ENCODE measurements at regions not wholly inside any gene's neighbourhood (a gene's known extent, or its start where the extent isn't known, plus 50 kb on each side); places are given as distances from the start of the nearest gene placed in this dataset.
"Not testable (repeated sequence)": the region's sequence is repeated elsewhere in the genome, so short reads cannot be mapped to it uniquely, and the experiment has no call there.

DNA sequence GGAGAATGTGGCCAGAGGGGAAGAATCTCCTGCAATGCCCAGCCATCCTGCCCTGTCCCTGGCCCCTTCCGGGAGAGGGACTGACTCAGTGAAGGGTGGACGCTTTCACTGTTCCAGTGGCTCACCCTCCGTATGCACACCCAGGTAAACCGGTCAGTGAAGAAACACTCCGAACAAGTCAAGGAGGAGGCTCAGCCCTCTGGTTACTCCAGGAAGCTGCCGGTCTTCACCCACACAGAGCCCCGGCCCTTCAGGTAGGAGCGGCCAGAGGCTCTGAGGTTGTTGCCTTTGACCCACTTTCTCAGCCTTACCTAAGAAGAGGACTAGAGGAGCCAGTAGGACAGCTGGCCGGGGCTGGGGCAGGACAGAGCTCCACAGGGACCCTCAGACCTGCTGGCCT, 4419.8 kb upstream of the TPTE start:
- H3K4me3 ChIP-seq; H3K9me3 ChIP-seq; H3K27me3 ChIP-seq; DNase-seq; intact Hi-C loops (cut with DNase I; ENCODE audit: low total_unique reads); H3K36me3 ChIP-seq; H3K27ac ChIP-seq; H3K4me1 ChIP-seq: not testable (repeated sequence)
- WGBS, 5 donors: no CpG with 5 or more reads among the region's 9 CpGs

GRCh38 chr21:6104546-6104945, 4416.8 kb upstream of the TPTE start:
- intact Hi-C loops (cut with DNase I; ENCODE audit: low total_unique reads); DNase-seq; H3K4me3 ChIP-seq; H3K27me3 ChIP-seq; H3K4me1 ChIP-seq; H3K27ac ChIP-seq; H3K36me3 ChIP-seq; H3K9me3 ChIP-seq: not testable (repeated sequence)
- WGBS, 5 donors: no CpG with 5 or more reads among the region's 8 CpGs

DNA sequence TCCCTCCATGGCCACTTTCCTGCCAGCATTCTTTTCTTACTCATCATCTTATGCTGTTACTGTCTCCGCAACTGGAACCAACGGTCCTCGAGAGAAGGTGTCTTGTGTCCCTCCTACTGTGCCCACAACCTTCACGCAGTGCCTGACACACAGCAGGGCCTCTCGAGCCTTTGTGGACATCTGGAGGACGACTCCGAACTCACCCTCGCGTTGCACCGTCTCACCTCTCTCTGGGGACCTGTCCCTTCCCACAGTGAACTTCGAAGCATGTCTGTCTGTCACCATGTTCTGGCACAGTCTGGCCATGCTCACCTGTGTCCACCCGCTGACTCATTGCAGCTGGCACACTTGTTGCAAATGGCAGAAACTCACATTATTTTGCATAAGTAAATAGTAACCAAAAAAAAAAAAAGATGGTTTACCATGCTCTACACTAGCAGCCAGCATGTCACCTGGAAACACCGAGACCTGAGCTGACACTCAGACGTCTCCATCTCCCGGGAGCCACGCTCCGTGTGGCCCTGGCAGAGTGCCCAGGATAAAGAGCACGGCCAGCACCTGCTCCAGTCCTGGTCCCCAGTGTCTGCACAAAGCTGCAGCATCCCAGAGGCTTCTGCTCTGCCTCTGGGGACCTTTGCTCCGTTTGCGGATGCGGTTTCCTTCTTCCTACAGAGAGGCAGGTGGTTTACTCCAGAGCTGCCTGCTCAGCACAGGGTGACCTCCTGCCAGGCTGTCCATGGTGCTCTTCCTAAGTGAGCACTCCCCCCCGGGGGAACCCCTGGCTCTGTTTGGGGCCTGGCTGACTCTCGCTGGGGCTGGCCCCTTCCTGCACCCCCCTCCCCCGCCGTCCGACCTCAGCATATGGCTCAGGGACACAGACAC, 4414.5 kb upstream of the TPTE start:
- 35 to 72% (median 38%) methylated on average over 3 to 7 of the region's 26 CpGs; no CpG with 5 or more reads in 2 of the 5 donors for WGBS, 5 donors
- H3K27me3 ChIP-seq; H3K27ac ChIP-seq; H3K9me3 ChIP-seq; H3K4me3 ChIP-seq; intact Hi-C loops (cut with DNase I; ENCODE audit: low total_unique reads); H3K4me1 ChIP-seq; H3K36me3 ChIP-seq: not testable (repeated sequence)
- peak in 1 of 2 donors; percentile 23 for DNase-seq

DNA sequence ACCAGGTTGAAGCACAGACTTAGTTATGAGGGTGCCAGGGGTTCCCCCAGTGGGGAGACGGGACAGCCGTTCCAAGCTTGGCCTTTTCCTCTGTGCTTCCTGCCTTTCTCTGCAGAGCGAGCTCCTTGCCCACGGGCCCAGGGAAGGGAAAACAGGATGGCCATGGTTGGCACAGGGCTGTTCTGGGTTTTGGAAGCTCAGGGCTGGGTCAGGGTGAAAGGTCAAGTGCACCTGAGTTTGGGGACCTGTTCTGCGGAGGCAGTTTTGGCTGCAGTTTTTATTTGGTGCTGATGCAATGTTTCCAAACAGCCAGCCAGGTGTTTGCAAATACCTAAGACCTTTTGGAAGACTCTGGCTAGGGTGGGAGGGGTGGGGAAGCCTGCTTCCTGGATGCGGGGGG, 4412.5 kb upstream of the TPTE start:
- H3K36me3 ChIP-seq; H3K4me1 ChIP-seq; H3K27ac ChIP-seq; DNase-seq; H3K4me3 ChIP-seq; H3K27me3 ChIP-seq; H3K9me3 ChIP-seq; intact Hi-C loops (cut with DNase I; ENCODE audit: low total_unique reads): not testable (repeated sequence)
- no CpG with 5 or more reads among the region's 6 CpGs for WGBS, 5 donors

DNA sequence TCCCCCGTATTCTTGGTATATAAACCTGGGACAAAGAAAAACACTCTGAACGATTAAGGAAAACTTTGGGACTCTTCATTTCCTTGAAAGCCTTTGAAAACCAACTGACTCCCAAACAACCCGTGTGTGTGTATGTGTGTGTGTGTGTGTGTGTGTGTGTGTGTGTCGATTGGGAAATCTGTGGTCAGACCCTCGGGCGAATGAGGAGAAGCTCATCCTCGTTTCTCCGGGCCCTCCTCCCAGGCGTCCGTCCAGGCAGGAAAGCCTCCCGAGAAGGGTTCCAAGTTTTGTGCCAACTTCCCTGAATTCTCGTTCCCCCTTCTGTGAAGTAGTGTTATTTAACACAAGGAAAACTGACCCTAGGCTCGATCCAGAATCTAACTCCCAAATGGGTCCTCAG, 4411.6 kb upstream of the TPTE start:
- 42% methylated on average over 4 of the region's 13 CpGs; no CpG with 5 or more reads in 4 of the 5 donors for WGBS, 5 donors
- intact Hi-C loops (cut with DNase I; ENCODE audit: low total_unique reads); H3K4me1 ChIP-seq; H3K36me3 ChIP-seq; H3K27me3 ChIP-seq; H3K4me3 ChIP-seq; H3K9me3 ChIP-seq: not testable (repeated sequence)
- DNase-seq: peak; percentile 33 to 50
- H3K27ac ChIP-seq: peak overlapping the region in 3 of 5 donors; percentile 31 to 56 (median 38)

DNA sequence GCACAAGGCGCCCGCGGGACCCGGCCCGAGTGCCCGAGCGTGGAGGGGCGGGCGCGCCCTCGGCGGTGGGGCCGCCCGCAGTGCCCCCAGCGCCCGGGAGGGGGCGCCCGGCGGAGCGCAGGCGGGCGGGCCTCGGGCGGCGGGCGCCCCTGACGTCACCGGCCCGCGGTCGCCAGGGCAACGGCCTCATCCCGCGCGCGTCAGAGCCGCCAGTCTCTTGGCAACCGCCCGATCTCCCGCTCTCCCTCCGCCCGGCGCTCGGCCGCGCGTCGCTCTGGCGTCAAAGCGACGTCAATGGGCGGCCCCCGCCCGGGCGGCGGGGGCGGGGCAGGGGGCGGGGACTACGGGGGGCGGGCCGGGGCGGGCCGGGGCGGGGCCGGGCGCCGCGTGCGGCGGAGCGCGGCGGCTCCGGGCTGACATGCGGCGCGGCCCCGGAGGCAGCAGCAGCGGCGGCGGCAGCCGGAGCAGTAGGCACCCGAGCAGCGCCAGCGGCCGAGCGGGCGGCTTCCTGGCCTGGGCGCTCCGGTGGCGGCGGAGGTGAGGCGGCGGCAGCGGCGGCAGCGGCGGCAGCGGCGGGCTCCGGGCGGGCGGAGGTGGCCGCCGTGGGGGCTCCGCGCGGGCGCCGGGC, 4410.6 kb upstream of the TPTE start:
- intact Hi-C loops (cut with DNase I; ENCODE audit: low total_unique reads); DNase-seq; H3K4me1 ChIP-seq; H3K27me3 ChIP-seq; H3K9me3 ChIP-seq; H3K36me3 ChIP-seq: not testable (repeated sequence)
- Histone ChIP-seq H3K27ac (peak overlapping the region in 2 of 5 donors; percentile 59 to 80), H3K4me3 (peak overlapping the region in 1 of 4 donors; percentile 35)
- WGBS, 5 donors: no CpG with 5 or more reads among the region's 110 CpGs

DNA sequence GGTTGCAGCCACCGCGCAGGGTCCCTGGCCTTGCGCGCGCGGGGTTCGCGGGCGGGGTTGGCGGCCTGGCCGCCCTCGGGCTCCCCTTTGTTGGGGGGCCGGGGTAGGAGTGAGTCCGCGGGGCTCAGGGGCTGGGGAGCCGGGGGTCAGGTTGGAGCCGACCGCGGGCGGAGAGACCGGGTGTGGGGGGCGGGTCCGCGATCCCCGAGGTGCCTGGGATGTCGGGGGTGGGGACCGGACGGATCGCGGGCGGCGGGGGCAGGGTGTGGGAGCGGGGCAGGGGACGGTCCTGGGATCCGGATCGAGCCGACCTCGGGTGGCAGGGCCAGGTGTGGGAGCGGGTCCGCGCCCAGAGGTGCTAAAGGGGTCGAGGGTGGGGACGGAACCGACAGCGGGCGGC, 4410.0 kb upstream of the TPTE start:
- DNase-seq; H3K4me1 ChIP-seq; intact Hi-C loops (cut with DNase I; ENCODE audit: low total_unique reads); H3K27me3 ChIP-seq; H3K36me3 ChIP-seq; H3K9me3 ChIP-seq: not testable (repeated sequence)
- WGBS, 5 donors: 0% methylated on average over 5 to 9 of the region's 46 CpGs; no CpG with 5 or more reads in 3 of the 5 donors
- Histone ChIP-seq H3K27ac (peak overlapping the region in 2 of 5 donors; percentile 59 to 80), H3K4me3 (peak overlapping the region in 3 of 4 donors; percentile 31 to 36 (median 35))

DNA sequence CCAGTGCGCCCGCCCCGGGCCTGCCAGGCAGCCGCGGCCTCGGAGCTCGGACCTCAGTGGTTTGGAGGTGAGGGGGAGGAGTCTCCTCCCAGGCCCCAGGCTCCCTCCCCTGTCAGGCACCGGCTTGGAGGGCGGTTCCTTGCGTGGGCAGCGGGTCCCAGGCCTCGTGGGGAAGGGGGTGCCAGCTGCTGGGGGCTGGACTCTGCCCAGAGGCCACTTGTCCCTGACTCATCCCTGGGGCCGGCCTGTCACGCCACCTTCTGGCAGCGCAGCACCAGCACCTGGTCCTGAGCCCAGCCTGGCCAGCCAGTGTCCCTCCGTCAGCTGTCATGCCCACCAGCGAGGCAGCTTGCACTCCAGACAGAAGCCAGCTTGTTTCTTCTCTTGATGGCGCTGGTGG, 4403.0 kb upstream of the TPTE start:
- H3K4me3 ChIP-seq; H3K4me1 ChIP-seq; H3K27ac ChIP-seq; H3K9me3 ChIP-seq; DNase-seq; intact Hi-C loops (cut with DNase I; ENCODE audit: low total_unique reads); H3K27me3 ChIP-seq; H3K36me3 ChIP-seq: not testable (repeated sequence)
- 67 to 87% (median 77%) methylated on average over 5 of the region's 18 CpGs; no CpG with 5 or more reads in 2 of the 5 donors for WGBS, 5 donors

- intact Hi-C loops (cut with DNase I; ENCODE audit: low total_unique reads); H3K4me1 ChIP-seq; H3K4me3 ChIP-seq; H3K27me3 ChIP-seq; H3K27ac ChIP-seq; H3K36me3 ChIP-seq; H3K9me3 ChIP-seq; DNase-seq: not testable (repeated sequence)
- 77 to 81% methylated on average over 11 to 14 of the region's 28 CpGs; no CpG with 5 or more reads in 3 of the 5 donors for WGBS, 5 donors
Measured at GRCh38 chr21:6120863-6121262, 4400.5 kb upstream of the TPTE start.

DNA sequence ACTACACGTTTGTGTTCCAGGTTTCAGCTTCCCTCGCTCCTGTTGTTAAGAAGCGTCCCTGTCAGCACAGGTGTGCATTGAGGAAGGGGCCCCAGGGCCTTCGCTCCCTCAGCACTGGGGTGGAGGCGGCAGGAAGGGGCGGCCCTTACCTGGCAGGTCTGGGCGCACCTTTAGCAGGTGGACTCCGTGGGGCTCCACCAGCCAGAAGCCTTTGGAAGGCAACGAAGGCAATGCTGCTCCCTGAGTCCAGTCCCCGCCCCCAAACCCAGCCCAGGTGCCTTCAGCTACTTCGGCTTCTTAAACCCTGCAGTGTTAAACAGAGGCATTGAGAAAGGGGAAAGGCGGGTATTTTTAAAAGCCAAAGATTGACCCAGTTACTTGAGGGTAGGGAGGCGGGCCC, 4398.8 kb upstream of the TPTE start:
- H3K36me3 ChIP-seq; H3K27me3 ChIP-seq; H3K9me3 ChIP-seq; H3K4me3 ChIP-seq; DNase-seq; H3K4me1 ChIP-seq; intact Hi-C loops (cut with DNase I; ENCODE audit: low total_unique reads); H3K27ac ChIP-seq: not testable (repeated sequence)
- 63 to 78% (median 74%) methylated on average over 3 to 7 of the region's 13 CpGs; no CpG with 5 or more reads in 1 of the 5 donors for WGBS, 5 donors

DNA sequence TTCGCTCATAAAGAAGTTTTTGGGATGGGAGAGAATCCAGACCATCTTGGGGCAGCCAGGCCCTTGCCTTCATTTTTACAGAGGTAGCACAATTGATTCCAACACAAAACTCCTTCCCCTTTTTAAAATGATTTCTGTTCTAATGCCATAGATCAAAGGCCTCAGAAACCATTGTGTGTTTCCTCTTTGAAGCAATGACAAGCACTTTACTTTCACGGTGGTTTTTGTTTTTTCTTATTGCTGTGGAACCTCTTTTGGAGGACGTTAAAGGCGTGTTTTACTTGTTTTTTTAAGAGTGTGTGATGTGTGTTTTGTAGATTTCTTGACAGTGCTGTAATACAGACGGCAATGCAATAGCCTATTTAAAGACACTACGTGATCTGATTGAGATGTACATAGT, 4398.2 kb upstream of the TPTE start:
- H3K36me3 ChIP-seq; H3K27ac ChIP-seq; DNase-seq; H3K4me3 ChIP-seq; H3K4me1 ChIP-seq; H3K27me3 ChIP-seq; intact Hi-C loops (cut with DNase I; ENCODE audit: low total_unique reads); H3K9me3 ChIP-seq: not testable (repeated sequence)
- WGBS, 5 donors: 60% methylated on average over 1 of the region's 6 CpGs; no CpG with 5 or more reads in 4 of the 5 donors
